Ishikawa (cell line): ENCODE measurements at regions not wholly inside any gene's neighbourhood (a gene's known extent, or its start where the extent isn't known, plus 50 kb on each side); places are given as distances from the start of the nearest gene placed in this dataset.

Source experiments
- CEBPB ChIP-seq: IDR thresholded peaks from 2 replicates; pipeline ENCODE4 v1.6.1; 2012
- CREB1 ChIP-seq: IDR thresholded peaks from 2 replicates; pipeline ENCODE4 v1.6.1; 2012; ENCODE audit warnings: low read depth
- EP300 ChIP-seq: IDR thresholded peaks from 2 replicates; pipeline ENCODE4 v1.6.1; 2012; ENCODE audit warnings: borderline replicate concordance
- FOXM1 ChIP-seq: IDR thresholded peaks from 2 replicates; pipeline ENCODE4 v1.6.1; 2012; ENCODE audit warnings: low read depth, borderline replicate concordance
- NFIC ChIP-seq: IDR thresholded peaks from 2 replicates; pipeline ENCODE4 v1.6.1; 2012
- RAD21 ChIP-seq: IDR thresholded peaks from 2 replicates; pipeline ENCODE4 v1.6.1; 2012; ENCODE audit warnings: low read depth
- TAF1 ChIP-seq: IDR thresholded peaks from 2 replicates; pipeline ENCODE4 v1.6.1; 2012; ENCODE audit warnings: low read depth, mild to moderate bottlenecking
- TEAD4 ChIP-seq: IDR thresholded peaks from 2 replicates; pipeline ENCODE4 v1.6.1; 2012
- YY1 ChIP-seq: IDR thresholded peaks from 2 replicates; pipeline ENCODE4 v1.6.1; 2012; ENCODE audit warnings: low read depth
- ZBTB7A ChIP-seq: IDR thresholded peaks from 2 replicates; pipeline ENCODE4 v1.6.1; 2012; ENCODE audit warnings: low read depth
- TF ChIP-seq, protein P1 (sequence below): IDR thresholded peaks from 2 replicates; pipeline ENCODE4 v1.6.1; 2012
- TF ChIP-seq, protein P2 (sequence below): IDR thresholded peaks from 2 replicates; pipeline ENCODE4 v1.6.1; 2012; ENCODE audit warnings: low read depth, mild to moderate bottlenecking
- TF ChIP-seq, protein P3 (sequence below): IDR thresholded peaks from 2 replicates; pipeline ENCODE4 v1.6.1; 2012

DNA sequence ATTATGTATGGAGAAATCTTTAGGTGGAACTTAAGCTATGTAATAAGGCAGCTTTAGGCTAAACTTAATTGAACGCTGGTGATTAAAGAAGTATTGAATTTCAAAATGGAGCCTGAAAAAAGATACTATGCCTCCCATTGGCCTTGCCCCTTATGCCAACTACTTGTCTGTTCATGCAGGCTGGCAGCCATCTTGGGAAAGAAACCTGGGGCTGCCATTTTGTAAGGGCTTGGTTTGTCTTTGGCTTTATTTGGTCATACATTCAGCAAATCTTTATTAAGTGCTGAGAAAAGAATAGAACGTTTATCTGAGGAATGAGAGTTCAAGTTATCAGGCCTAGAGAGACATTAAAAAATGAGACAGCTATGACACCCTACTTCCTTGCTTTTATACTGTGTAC, 231.3 kb downstream of the KCNE4 start:
- TF ChIP-seq, protein P1, sequence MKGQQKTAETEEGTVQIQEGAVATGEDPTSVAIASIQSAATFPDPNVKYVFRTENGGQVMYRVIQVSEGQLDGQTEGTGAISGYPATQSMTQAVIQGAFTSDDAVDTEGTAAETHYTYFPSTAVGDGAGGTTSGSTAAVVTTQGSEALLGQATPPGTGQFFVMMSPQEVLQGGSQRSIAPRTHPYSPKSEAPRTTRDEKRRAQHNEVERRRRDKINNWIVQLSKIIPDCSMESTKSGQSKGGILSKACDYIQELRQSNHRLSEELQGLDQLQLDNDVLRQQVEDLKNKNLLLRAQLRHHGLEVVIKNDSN = no peak
- TF ChIP-seq EP300 (no peak), CREB1 (no peak), YY1 (no peak), TAF1 (no peak), TEAD4 (no peak), FOXM1 (no peak), NFIC (no peak), RAD21 (no peak), ZBTB7A (no peak), CEBPB (no peak)
- TF ChIP-seq, protein P2, sequence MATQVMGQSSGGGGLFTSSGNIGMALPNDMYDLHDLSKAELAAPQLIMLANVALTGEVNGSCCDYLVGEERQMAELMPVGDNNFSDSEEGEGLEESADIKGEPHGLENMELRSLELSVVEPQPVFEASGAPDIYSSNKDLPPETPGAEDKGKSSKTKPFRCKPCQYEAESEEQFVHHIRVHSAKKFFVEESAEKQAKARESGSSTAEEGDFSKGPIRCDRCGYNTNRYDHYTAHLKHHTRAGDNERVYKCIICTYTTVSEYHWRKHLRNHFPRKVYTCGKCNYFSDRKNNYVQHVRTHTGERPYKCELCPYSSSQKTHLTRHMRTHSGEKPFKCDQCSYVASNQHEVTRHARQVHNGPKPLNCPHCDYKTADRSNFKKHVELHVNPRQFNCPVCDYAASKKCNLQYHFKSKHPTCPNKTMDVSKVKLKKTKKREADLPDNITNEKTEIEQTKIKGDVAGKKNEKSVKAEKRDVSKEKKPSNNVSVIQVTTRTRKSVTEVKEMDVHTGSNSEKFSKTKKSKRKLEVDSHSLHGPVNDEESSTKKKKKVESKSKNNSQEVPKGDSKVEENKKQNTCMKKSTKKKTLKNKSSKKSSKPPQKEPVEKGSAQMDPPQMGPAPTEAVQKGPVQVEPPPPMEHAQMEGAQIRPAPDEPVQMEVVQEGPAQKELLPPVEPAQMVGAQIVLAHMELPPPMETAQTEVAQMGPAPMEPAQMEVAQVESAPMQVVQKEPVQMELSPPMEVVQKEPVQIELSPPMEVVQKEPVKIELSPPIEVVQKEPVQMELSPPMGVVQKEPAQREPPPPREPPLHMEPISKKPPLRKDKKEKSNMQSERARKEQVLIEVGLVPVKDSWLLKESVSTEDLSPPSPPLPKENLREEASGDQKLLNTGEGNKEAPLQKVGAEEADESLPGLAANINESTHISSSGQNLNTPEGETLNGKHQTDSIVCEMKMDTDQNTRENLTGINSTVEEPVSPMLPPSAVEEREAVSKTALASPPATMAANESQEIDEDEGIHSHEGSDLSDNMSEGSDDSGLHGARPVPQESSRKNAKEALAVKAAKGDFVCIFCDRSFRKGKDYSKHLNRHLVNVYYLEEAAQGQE = no peak
- TF ChIP-seq, protein P3, sequence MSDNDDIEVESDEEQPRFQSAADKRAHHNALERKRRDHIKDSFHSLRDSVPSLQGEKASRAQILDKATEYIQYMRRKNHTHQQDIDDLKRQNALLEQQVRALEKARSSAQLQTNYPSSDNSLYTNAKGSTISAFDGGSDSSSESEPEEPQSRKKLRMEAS = no peak
